ENCODE measurements at regions not wholly inside any gene's neighbourhood (a gene's known extent, or its start where the extent isn't known, plus 50 kb on each side); places are given as distances from the start of the nearest gene placed in this dataset.

- no peak for DNase-seq (ENCODE audit: low spot score)
- 58% methylated on average over 2 of the region's 2 CpGs for WGBS
- H3K27ac ChIP-seq (ENCODE audit: low read depth in 1 of 2, low read length in 2 of 2) = no peak overlapping the region
- no peaks in the 10 kb centered on the region for H3K27me3 ChIP-seq (ENCODE audit: control insufficient read depth in 4 of 4, insufficient read depth in 4 of 4, low read length in 3 of 4)
- H3K36me3 ChIP-seq (ENCODE audit: control insufficient read depth in 4 of 4, insufficient read depth in 3 of 4, low read depth in 1 of 4, low read length in 3 of 4) = no peaks in the 10 kb centered on the region
- H3K9me3 ChIP-seq (ENCODE audit: control insufficient read depth in 4 of 4, low read length in 3 of 4) = no peaks in the 10 kb centered on the region
- H3K4me3 ChIP-seq (ENCODE audit: low read depth in 1 of 3, low read length in 3 of 3) = no peak overlapping the region
- TF ChIP-seq HNF4A (conservative IDR thresholded peaks at IDR 0.05) = no peak
- no peak for TF ChIP-seq EGR1 (IDR thresholded peaks at IDR 0.05; ENCODE audit: low read depth in 2 of 2)
- no peak for TF ChIP-seq FOXA1 (IDR thresholded peaks at IDR 0.05)
- no peak for TF ChIP-seq ATF3 (IDR thresholded peaks at IDR 0.05)
- TF ChIP-seq RXRA (IDR thresholded peaks at IDR 0.05) = no peak
- TF ChIP-seq HNF4G (IDR thresholded peaks at IDR 0.05) = no peak
- no peak for TF ChIP-seq REST (IDR thresholded peaks at IDR 0.05)
- TF ChIP-seq RAD21 (IDR thresholded peaks at IDR 0.05) = no peak
- no peak for TF ChIP-seq FOXA2 (IDR thresholded peaks at IDR 0.05)
- no peak for TF ChIP-seq NR2F2 (IDR thresholded peaks at IDR 0.05)
- no peak for TF ChIP-seq SP1 (IDR thresholded peaks at IDR 0.05)
- TF ChIP-seq, protein P1, sequence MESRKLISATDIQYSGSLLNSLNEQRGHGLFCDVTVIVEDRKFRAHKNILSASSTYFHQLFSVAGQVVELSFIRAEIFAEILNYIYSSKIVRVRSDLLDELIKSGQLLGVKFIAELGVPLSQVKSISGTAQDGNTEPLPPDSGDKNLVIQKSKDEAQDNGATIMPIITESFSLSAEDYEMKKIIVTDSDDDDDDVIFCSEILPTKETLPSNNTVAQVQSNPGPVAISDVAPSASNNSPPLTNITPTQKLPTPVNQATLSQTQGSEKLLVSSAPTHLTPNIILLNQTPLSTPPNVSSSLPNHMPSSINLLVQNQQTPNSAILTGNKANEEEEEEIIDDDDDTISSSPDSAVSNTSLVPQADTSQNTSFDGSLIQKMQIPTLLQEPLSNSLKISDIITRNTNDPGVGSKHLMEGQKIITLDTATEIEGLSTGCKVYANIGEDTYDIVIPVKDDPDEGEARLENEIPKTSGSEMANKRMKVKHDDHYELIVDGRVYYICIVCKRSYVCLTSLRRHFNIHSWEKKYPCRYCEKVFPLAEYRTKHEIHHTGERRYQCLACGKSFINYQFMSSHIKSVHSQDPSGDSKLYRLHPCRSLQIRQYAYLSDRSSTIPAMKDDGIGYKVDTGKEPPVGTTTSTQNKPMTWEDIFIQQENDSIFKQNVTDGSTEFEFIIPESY (IDR thresholded peaks at IDR 0.05) = no peak
- H3K4me1 ChIP-seq (ENCODE audit: control insufficient read depth in 4 of 4, insufficient read depth in 4 of 4, low read length in 3 of 4) = no peaks in the 10 kb centered on the region
- no peak overlapping the region for H3K9ac ChIP-seq (ENCODE audit: low read depth in 1 of 2, low read length in 2 of 2)
These were observed 74.2 kb upstream of the ADCY2 start for GRCh38 chr5:7321724-7322123.

- no peaks in the 10 kb centered on the region for H3K4me1 ChIP-seq (ENCODE audit: control insufficient read depth in 4 of 4, insufficient read depth in 4 of 4, low read length in 3 of 4)
- TF ChIP-seq REST (IDR thresholded peaks at IDR 0.05) (no peak), HNF4A (conservative IDR thresholded peaks at IDR 0.05) (no peak), ATF3 (IDR thresholded peaks at IDR 0.05) (no peak), SP1 (IDR thresholded peaks at IDR 0.05) (no peak), EGR1 (IDR thresholded peaks at IDR 0.05; ENCODE audit: low read depth in 2 of 2) (no peak), FOXA1 (IDR thresholded peaks at IDR 0.05) (no peak), TAF1 (conservative IDR thresholded peaks at IDR 0.05) (no peak), HNF4G (IDR thresholded peaks at IDR 0.05) (no peak)
- no peak for DNase-seq (ENCODE audit: low spot score)
- peaks cover 0 to 4% (median 0%) of the 10 kb centered on the region in 4 donors for H3K27me3 ChIP-seq (ENCODE audit: control insufficient read depth in 4 of 4, insufficient read depth in 4 of 4, low read length in 3 of 4)
- no peaks in the 10 kb centered on the region for H3K36me3 ChIP-seq (ENCODE audit: control insufficient read depth in 4 of 4, insufficient read depth in 3 of 4, low read depth in 1 of 4, low read length in 3 of 4)
- H3K9ac ChIP-seq (ENCODE audit: low read depth in 1 of 2, low read length in 2 of 2) = no peak overlapping the region
- 67% methylated on average over 4 of the region's 4 CpGs for WGBS
- no peak overlapping the region for H3K4me3 ChIP-seq (ENCODE audit: low read depth in 1 of 3, low read length in 3 of 3)
- no peaks in the 10 kb centered on the region for H3K9me3 ChIP-seq (ENCODE audit: control insufficient read depth in 4 of 4, low read length in 3 of 4)
- no peak overlapping the region for H3K27ac ChIP-seq (ENCODE audit: low read depth in 1 of 2, low read length in 2 of 2)
These were observed 71.0 kb upstream of the ADCY2 start for GRCh38 chr5:7324919-7325318.

All from liver (tissue), 7 donors.